ENCODE measurements at regions not wholly inside any gene's neighbourhood (a gene's known extent, or its start where the extent isn't known, plus 50 kb on each side); places are given as distances from the start of the nearest gene placed in this dataset.
"Not testable (repeated sequence)": the region's sequence is repeated elsewhere in the genome, so short reads cannot be mapped to it uniquely, and the experiment has no call there.

DNA sequence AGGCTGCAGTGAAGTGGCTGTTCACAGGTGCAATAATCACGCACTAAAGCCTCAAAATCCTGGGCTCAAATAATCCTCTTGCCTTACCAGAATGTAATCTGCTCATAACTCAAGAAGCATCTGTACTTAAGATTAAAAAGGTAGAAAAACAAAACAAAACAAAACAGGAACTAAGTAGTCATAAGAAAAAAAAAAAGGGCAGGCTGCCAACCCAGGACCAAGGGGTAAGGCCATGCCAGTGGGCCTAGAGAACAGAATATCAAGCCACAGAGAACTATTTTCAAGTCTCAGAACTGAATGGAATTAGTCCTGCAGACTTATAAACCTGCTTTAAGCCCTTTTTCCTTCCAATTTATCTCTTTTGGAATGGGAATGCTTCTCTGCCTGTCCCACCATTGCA, 64.8 kb upstream of the TBC1D3K start:
- DNase-seq (ENCODE audit: low read depth in 2 of 2): no peak

DNA sequence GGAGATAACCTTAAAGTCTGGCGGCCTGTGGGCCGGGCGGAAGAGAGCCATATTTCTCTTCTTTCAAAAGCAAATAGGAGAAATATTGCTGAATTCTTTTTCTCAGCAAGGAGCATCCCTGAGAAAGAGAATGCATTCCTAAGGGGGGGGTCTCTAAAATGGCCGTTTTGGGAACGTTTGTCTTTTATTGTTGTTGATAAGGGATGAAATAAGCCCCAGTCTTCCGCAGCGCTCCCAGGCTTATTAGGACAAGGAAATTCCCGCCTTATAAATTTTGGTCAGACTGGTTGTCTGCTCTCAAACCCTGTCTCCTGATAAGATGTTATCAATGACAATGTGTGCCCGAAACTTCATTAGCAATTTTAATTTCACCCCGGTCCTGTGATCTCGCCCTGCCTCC, 65.8 kb upstream of the TBC1D3K start:
- not testable (repeated sequence) for DNase-seq (ENCODE audit: low read depth in 2 of 2)

DNA sequence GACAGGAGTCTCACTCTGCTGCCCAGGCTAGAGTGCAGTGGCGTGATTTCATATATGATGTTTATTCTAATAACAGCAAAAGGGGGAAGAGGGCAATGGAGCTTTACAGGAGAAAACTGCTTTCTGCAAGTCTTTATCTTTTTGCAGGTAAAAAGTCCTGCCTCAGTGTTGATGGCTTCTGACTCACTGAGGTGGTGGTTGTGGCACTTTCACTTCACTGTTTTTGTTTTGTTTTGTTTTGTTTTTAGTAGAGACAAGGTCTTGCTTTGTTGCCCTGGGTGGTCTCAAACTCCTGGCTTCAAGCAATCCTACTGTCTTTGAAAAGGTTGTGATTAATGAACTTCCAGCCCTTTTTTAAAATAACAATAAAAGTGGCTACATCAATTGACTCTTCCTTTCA, 68.0 kb upstream of the TBC1D3K start:
- no peak for DNase-seq (ENCODE audit: low read depth in 2 of 2)

DNA sequence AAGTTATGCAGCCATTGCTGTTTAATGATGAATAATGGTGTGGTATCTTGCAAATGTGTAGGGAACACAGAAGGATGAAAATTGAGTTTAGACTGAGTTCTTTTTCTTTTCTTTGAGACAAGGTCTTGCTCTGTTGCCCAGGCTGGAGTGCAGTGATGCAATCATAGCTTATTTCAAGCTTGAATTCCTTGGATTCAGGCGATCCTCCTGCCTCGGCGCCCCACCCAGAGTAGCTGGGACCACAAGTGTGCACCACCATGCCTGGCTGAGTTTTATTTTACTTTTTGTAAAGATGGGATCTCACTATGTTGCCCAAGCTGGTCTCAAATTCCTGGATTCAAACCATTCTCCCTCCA, 74.6 kb upstream of the TBC1D3K start:
- DNase-seq (ENCODE audit: low read depth in 2 of 2): no peak

DNA sequence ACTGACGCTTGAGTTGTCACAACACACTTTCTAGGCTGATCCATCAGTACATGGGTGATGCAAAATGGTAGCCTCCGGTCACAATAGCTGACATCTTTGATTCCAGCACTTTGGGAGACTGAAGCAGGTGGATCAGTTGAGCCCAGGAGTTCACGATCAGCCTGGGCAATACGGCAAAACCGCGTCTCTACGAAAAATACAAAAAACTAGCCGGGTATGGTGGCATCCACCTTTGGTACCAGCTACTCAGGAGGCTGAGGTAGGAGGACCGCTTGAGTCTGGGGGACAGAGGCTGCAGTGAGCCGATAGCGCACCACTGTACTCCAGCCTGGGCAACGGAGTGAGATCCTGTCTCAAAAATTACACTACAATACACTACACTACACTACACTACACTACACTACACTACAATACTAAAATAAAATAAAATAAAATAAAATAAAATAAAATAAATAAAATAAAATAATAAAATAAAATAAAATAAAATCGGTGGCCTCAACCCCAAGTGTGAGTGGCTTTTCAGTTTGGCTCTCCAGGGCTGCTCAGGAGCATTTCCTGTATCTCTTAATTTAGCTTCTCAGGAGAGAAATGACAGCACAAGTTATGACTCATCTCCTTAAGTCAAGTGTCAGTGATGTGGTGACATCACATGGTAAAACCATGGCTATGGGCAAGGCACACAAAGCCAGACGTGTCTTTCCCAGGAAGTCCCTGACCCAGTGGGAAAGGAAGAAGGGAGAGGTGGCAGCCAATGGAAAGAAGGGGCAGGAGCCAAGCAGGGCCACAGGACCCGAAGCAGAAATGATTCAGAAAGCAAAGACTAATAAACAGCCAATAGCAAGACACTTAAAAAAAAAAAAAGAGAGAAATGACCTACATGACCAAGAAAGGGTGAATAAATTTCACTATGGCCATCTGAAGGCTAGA, 75.3 kb upstream of the TBC1D3K start:
- DNase-seq (ENCODE audit: low read depth in 2 of 2): peak in 1 of 2 donors; percentile 16

DNA sequence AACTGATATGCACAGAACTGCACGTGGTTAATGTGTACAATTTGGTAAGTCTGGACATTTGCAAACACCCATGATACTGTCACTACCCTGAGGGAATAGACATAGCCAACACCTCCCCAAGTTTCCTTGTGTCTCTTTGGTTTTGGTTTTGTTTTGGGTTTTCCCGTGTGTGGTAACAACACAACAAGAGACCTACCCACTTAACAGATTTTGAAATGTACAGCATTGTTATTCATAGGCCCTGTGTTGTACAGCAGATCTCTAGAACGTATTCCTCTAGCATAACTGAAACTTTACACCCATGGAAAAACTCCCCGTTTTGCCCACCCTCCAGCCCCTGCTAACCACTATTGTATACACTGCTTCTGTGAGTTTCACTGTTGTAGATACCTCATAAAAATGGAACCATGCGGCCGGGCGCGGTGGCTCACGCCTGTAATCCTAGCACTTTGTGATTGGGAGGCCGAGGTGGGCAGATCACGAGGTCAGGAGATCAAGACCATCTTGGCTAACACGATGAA, 76.3 kb upstream of the TBC1D3K start:
- no peak for DNase-seq (ENCODE audit: low read depth in 2 of 2)

DNA sequence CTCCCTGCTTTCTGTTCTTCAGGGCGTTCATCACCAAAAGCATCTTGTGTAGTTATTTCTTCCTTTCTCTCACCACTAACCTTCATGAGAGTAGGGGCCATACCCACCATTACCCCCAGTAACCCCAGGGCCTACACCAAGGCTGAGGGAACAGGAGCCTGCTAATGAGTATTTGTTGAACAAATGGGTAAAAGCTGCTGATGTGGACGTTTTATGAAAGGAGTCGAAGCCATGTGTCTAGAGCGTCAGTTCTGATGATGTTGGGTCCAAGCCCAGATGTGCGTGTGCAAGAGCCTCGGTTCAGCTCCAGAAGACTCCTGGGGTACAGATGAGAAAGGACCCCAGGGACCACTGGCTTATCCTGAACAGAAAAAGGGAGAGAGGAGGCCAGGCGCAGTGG, 77.1 kb upstream of the TBC1D3K start:
- no peak for DNase-seq (ENCODE audit: low read depth in 2 of 2)

DNA sequence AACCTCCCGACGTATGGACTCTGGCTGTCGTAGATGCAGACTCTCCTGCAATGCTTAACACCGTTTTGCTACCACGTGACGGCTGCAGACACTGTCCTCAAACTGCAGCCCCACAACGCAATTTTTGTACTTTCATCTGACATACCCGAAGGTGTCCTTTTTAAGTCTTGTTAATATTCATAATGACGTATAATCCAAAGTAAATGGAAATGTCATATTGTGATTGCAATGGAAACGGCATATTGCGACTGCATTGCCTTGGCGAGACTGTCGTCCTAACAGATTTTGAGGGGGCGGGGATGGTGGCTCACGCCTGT, 79.3 kb upstream of the TBC1D3K start:
- DNase-seq (ENCODE audit: low read depth in 2 of 2): no peak

DNA sequence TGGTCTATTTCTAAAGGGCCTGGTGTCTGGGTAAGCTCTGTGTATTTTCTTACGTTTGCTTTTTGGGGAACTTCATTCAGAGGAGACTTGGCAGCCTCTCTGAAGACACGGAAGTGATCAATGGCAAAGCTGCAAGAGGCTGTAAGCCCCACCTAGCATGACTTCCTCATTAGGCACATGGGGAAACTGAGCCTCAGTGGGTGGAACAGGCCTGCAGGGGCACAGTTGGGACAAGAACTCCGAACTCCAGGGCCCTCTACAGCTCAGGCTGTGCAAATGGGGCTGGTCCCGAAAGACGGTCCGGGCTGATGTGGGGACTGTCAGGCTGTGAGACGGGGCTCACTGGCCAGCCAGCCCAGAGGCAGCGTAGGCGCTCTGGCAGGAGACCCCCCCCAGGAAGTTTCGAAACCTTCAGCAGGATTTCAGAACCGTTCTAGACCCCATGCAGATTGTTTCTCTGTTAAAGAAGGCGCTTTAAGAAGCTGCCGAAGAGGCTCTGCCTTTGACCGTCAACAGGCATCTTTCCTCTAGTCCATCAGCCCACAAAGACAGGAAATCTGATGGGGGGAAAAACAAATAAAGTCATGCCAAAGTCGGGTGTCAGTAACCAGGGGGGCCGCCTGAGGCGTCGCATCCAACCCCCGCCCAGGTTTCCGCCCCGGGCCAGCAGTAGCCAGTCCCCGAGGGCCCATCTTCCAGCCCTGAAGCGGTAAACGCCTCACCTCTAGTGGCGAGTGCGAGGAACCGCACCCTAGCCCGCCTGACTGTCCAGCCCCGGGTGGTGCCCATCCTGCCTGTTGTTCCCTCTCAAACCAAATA, 79.8 kb upstream of the TBC1D3K start:
- peak; percentile 47 to 61 for DNase-seq (ENCODE audit: low read depth in 2 of 2)

DNA sequence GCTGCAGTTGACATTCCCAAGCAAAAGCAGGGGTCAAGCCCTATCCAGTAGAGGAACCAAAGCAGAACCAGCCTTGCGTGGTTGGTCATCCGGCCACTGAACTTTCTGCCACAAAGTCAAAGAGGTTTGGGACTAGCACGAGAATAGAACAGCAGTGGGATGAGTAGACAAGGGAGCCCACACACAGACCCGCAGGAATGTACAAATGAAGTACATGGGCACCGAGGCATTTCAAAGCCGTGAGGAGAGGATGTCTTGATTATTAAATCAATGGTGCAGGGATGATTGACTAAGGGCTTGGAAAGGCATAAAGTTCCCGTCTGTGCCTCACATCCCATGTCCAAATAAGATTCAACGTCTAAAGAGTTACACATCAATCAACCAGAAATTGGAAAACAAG, 81.8 kb upstream of the TBC1D3K start:
- no peak for DNase-seq (ENCODE audit: low read depth in 2 of 2)

DNA sequence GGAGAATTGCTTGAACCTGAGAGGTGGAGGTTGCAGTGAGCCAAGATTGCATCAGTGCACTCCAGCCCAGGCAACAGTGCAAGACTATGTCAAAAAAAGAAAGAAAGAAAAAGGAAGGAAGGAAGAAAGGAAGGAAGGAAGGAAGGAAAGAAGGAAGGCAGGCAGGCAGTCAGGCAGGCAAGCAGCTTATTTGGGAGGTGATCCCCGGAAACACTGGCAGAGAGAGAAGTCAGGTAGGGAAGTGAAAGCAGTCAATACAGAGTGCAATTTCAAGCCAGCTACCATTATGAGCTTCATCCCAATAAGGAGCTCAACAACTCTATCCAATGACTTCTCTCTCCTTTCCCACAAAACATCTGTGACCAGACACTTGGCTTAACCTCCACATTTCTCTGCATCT, 83.0 kb upstream of the TBC1D3K start:
- DNase-seq (ENCODE audit: low read depth in 2 of 2): no peak

DNA sequence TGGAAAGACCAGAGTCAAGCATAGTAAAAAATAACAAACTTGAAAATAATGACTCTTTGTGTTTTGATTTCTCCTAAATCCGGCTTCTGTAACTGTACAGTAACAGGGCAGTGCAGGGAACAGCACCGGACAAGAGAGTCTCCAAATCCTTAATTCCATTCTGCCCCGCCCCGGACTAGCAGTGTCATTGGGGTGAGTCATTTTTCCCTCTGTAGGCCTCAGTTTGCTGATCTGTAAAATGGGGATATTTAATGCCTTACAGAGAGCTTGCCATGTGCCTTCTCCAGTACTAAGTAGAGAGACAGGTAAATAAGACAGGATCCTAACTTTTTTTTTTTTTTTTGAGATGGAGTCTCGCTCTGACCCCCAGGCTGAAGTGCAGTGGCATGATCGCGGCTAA, 83.6 kb upstream of the TBC1D3K start:
- DNase-seq (ENCODE audit: low read depth in 2 of 2): no peak

DNA sequence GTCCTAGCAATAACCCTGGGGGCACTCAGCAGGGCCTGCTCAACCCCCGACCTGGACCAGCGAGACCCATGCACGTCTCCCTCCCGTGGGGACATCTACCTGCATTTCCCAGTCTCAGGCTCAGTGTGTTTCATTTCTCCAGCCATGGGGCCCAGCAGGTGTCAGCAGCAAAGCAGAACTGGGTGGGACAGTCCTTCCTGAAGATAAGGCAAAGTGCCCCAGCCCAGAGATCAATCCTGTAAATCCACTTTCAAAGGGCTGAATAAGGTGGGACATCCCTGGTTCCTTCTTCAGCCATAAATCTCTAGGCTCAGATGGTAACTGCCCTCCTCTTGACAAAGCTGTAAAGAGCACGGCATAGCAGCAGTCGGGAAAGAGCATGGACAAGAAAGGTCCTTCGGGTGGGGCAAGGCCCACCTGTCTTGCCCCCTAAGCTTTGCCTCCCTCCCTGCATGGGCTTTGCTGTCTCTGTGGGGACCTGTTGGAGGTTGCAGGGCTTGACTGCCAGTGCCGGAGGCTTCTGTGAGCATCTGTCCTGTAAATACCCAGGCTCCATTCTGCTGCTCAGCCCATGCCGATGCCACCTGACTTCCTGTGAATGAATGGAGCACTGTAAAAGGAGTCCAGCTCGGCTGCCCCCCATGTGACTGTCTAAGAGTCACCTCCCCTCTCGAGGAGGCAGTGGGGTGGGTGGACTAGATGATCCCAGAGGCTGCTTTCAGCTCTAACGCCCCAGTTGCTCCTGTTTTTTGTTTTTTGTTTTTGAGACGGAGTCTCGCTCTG, 84.8 kb upstream of the TBC1D3K start:
- no peak for DNase-seq (ENCODE audit: low read depth in 2 of 2)

DNA sequence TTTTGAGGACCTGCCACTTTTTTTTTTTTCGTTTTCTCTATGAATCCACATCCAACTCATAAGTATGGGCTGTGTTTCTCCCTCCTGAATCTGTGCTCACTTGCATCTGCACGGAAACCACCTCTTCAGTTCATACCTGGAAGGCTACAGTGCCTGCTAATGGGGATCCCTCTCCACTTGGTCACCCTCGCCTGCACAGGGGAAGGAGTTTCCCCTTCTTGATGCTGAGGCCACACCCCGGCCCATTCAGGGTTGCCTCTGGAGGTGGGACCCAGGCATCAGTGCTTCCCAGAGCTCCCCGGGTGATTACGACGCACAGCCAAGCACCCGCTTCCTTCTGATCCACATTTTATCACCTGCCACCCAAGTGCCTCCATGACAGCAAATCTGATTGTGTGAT, 85.9 kb upstream of the TBC1D3K start:
- DNase-seq (ENCODE audit: low read depth in 2 of 2): no peak

DNA sequence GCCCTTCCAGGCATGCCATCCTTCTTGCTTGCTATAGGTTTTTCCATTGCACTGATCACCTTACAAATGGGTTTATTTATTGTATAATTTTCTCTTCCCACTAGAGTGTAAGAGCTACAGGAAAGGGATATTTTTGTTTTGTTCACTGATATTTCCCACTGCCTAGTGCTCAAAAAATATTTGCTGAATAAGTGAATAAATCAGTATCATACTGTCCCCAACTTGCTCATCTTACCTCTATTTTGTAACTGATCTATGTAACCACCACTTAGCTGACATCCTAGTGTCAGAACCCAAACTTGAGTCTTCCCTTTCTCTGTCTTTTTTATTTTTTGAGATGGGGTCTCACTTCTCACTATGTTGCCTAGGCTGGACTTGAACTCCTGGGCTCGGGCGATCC, 87.6 kb upstream of the TBC1D3K start:
- DNase-seq (ENCODE audit: low read depth in 2 of 2): no peak

DNA sequence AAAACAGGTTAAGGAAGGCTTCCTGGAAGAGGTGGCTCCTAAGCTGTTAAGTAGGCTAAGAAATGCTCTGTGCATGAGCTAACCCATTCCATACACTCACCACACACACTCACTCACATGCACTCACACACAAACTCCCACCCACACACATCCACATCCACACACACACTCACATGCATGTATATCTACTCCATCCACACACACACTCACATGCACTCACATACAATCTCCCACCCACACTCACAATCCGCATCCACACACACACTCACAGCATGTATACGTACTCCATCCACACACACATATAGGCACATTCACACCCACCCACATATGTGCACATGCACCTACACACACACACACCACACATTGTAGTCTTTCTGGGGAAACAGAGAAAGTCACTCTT, 89.3 kb upstream of the HNF1B start:
- no peak for DNase-seq (ENCODE audit: low read depth in 2 of 2)

DNA sequence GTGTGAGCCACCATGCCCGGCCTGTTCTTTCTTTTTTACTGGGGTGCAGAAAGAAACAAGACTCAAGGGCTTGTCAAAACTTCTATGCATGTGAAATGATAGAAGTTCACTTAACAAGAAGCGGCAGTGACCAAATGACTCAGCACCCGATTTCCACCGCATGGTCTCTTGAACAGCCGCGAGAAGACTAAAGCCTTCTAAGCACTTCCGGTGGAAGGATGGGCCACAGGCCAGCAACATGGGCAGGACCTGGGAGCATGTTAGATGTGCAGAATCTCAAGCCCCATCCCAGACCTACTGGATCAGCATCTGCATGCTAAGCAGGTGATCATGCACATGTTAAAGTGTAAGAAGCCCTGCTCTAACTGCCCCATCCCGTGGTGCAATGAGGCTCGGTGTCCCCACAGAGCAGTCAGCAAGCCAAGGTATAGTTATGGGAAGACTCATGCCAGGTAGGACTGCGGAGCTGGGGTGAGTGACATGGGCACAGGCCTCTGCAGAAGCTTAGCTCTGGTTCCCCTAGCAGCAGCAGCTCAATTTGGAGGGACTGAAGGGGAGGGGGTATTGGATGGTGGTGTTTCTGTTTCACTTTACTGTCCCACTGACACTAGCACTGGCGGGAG, 88.5 kb upstream of the HNF1B start:
- DNase-seq (ENCODE audit: low read depth in 2 of 2): no peak

DNA sequence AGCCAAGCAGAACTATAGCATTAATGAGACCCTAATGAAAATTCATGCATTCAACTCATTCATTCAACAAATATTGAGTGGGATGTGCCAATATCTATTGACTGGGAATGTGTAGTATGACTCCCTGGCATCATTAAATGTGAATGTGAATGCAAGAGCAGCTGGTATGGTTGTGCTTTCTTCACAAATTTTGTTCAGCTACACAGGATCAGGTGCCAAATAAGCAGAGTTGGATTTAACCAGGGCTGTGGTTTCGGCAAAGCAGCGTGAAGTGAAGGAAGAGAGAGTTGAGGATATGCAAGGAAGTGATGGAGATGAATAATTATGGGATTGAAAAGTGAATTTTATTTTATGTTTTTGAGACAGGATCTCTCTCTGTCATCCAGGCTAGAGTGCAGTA, 87.1 kb upstream of the HNF1B start:
- no peak for DNase-seq (ENCODE audit: low read depth in 2 of 2)

DNA sequence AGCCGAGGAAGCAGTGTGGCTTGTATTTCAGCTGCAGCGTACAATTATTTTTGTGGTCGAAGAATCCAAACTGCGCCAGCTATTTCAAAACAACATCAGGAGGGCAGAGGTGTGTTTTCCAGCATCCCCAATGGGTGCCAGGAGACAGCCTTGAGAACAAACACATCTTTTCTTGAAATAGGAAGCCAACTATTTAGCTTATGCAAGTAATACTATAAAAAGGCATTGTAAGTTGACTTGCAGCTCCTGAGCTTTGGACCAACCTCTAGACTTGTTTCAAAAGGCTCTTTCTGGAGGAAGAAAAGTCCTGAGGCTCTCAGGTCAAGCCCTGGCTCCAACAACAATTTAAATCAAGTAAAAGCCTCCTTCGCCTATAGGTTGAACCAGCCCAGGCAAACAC, 86.6 kb upstream of the HNF1B start:
- no peak for DNase-seq (ENCODE audit: low read depth in 2 of 2)

DNA sequence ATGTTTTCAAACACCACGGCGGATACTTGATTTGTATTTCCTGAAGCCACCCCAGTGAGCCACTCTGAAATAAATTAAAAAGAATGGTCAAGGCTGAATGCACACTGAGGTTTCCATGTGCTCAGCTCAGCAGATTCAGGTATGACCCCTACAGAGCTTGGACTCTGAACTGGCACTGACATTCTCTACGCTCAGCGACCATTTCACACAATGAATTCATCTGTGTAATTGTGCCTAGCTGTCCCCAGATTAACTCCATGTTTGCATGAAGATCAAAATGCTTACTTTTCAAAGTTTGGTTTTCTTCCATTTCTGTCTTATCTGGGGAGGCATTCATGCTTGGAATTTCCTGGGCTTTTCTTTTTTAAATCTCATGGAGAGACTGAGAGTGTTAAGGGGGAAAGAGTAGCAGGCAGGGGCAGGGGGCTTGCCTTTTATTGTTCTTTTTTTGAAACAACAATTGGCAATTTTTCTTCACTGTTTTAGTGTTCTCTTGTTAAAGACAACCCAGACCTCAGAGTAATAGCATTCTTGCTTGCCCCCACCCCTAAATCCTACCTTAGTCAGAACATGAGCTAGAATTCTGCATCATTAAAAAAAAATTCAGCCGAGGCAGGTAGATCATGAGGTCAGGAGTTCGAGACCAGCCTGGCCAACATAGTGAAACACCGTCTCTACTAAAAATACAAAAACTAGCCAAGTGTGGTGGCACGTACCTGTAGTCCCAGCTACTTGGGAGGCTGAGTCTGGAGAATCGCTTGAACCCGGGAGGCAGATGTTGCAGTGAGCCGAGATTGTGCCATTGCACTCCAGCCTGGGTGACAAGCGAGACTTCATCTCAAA, 85.5 kb upstream of the HNF1B start:
- DNase-seq (ENCODE audit: low read depth in 2 of 2): no peak

DNA sequence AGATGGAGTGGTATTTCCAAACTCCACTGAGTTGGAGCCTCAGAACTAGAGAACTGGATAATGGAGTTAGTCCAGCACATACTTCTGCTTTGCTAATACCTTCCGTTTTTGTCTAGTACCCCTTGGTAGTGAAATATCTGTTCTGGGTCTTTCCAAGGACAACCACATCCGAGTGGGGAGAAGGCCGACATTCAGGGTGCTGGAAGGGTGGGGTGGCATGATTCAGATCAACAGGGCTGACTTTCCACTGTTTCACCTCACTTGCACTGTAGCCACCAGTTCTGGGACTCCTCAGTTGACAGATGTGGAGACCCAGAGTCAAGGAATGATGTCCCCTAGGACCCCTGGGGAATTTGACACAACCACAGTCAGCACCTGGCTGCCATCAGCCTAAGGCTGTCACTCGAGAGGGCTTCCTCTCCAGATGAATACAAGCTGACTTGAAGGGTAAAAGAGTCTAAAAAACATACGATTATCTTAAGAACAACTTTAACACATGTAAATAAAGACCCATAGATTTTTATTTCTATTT, 84.8 kb upstream of the HNF1B start:
- no peak for DNase-seq (ENCODE audit: low read depth in 2 of 2)

All from stimulated activated CD4-positive, alpha-beta T cell treated with anti-CD3 and anti-CD28 coated beads, Interleukin-4, amount 100 ng/mL, for 48 hours (primary cell).